Epithelial cell of proximal tubule (primary cell): ENCODE measurements at regions not wholly inside any gene's neighbourhood (a gene's known extent, or its start where the extent isn't known, plus 50 kb on each side); places are given as distances from the start of the nearest gene placed in this dataset.
"Not testable (repeated sequence)": the region's sequence is repeated elsewhere in the genome, so short reads cannot be mapped to it uniquely, and the experiment has no call there.

Experiments
- DNase-seq: peaks from one replicate; pipeline ENCODE4 v3.0.0-alpha.2; 2011; ENCODE audit warnings: low read depth
- H3K4me3 ChIP-seq: 2 replicates; pipeline ENCODE4 v1.5.1; 2011; ENCODE audit warnings: low read depth, mild to moderate bottlenecking, low read length
- CTCF ChIP-seq: conservative IDR thresholded peaks from 2 replicates; pipeline ENCODE4 v1.5.1; 2012; ENCODE audit warnings: low read depth, mild to moderate bottlenecking, low read length

DNA sequence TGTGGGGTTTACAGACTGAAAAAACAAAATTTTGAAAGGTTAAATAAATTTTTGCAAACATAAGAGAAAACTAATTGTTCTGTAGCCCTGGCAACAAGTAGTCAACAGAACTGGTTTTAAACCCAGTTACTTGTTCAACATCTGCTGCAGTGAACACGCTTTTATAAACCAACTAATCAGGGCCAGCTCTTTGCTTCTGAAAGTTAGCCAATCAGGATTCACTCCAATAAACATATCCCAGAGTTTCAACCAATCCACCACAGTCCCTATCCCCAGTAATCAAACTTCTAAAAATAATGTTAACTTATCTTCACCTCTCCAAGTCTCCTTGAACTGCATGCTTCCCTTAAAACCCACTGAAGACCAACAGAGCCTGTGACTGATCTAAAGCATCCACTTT is 306.6 kb downstream of the CTH start:
- no peak for DNase-seq
- H3K4me3 ChIP-seq: no peak overlapping the region
- no peak for TF ChIP-seq CTCF

- H3K4me3 ChIP-seq: no peak overlapping the region
- DNase-seq: no peak
- TF ChIP-seq CTCF: no peak
Measured at GRCh38 chr1:70718086-70718630, 307.1 kb downstream of the CTH start.

DNA sequence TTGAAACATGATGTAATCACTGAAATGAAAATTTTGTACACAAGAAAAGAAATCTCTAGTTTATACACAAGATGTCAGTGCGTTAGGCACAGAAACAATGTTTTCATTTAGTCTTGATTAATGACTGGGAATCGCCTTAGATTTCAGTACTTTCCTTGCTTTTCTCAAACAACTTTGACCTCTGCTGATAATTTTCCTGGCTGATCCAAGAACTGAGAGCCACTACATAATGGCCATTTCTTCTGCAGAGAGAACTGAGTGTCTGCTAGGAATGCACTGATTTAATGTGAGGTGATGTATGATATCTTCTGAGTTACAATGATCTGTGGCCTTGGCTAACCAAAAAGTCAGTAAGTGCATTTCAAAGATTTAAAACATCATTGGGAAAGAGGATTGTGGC is 308.1 kb downstream of the CTH start:
- no peak for TF ChIP-seq CTCF
- DNase-seq: no peak
- no peak overlapping the region for H3K4me3 ChIP-seq

DNA sequence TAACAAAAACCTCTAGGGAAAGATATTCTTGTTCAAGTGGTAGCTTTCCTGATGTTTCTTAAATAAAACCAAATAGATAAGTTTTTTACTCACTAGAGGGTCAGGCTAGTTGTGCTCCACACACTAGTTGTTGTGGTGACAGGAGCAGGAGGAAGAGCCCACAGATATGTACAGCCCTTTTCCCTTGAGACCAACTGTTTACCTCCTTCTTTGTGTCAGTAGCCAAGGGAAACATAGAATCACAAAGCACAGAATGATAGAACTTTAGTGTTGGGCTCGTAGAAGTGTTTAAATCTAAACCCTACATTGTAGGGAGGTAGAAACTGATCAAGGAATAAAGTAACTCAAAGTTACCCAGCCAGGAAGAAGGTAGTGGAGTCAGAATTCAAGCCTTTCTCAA is 309.0 kb downstream of the CTH start:
- H3K4me3 ChIP-seq: no peak overlapping the region
- TF ChIP-seq CTCF: no peak

GRCh38 chr1:70720521-70720920 is 309.5 kb downstream of the CTH start:
- H3K4me3 ChIP-seq: no peak overlapping the region
- DNase-seq: no peak
- no peak for TF ChIP-seq CTCF

More for the DNA sequence above, 309.0 kb downstream of the CTH start:
- no peak for DNase-seq

DNA sequence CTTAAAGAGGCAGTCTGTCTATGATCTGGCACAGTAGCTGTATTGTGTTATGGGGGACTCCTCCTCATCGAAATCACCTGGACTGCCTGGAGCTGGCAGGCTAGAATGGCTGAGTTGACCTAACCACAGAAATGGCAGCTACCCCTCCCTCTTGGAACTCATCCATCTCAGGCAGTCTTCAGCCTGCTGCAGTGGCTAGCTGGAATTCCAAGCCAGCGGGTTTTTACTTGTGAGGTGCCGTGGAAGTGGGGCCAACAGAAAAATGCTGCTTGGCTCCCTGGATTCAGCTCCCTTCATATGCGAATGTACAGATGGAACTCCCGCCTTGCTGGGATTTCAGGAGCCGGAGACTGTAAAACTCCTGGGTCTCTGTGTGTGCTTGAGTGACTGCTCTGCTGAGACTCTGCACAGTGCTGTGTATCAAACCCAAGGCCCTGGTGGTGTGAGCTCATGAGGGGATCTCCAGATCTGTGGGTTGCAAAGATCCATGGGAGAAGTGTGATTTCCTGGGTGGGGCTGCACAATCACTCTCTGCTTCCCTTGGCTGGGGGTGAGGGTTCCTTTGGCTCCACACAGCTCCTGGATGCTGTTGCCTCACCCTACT is 316.9 kb downstream of the CTH start:
- no peak overlapping the region for H3K4me3 ChIP-seq
- no peak for DNase-seq
- no peak for TF ChIP-seq CTCF

DNA sequence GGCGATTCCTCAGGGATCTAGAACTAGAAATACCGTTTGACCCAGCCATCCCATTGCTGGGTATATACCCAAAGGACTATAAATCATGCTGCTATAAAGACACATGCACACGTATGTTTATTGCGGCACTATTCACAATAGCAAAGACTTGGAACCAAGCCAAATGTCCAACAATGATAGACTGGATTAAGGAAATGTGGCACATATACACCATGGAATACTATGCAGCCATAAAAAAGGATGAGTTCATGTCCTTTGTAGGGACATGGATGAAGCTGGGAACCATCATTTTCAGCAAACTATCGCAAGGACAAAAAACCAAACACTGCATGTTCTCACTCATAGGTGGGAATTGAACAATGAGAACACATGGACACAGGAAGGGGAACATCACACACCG is 311.1 kb downstream of the PTGER3 start:
- not testable (repeated sequence) for DNase-seq, H3K4me3 ChIP-seq
